Right renal pelvis (tissue), 4 donors: ENCODE measurements at regions not wholly inside any gene's neighbourhood (a gene's known extent, or its start where the extent isn't known, plus 50 kb on each side); places are given as distances from the start of the nearest gene placed in this dataset.
"Not testable (repeated sequence)": the region's sequence is repeated elsewhere in the genome, so short reads cannot be mapped to it uniquely, and the experiment has no call there.

ENCODE experiments used
- DNase-seq, 4 donors: peaks; one replicate each; pipeline ENCODE4 v3.0.0-alpha.2; 2013; ENCODE audit warnings: low read depth in 4 of 4, low spot score in 3 of 4, missing footprints in 1 of 4

GRCh38 chr18:22691946-22692710, 241.0 kb upstream of the RBBP8 start:
- DNase-seq: no peak

- DNase-seq: no peak
These were observed 238.2 kb upstream of the RBBP8 start for GRCh38 chr18:22694954-22695353.

- DNase-seq: no peak
These were observed 237.5 kb upstream of the RBBP8 start for GRCh38 chr18:22695674-22696073.

GRCh38 chr18:22697561-22697960, 235.6 kb upstream of the RBBP8 start:
- DNase-seq: no peak

- no peak for DNase-seq
These were observed 234.4 kb upstream of the RBBP8 start for GRCh38 chr18:22698711-22699110.

GRCh38 chr18:22699629-22700028, 233.5 kb upstream of the RBBP8 start:
- no peak for DNase-seq

- DNase-seq: no peak
These were observed 232.2 kb upstream of the RBBP8 start for GRCh38 chr18:22700920-22701319.

GRCh38 chr18:22701326-22701725, 231.8 kb upstream of the RBBP8 start:
- DNase-seq: no peak

- DNase-seq: no peak
These were observed 231.3 kb upstream of the RBBP8 start for GRCh38 chr18:22701795-22702194.

GRCh38 chr18:22702806-22703205, 230.3 kb upstream of the RBBP8 start:
- DNase-seq: no peak

GRCh38 chr18:22703883-22704585, 229.1 kb upstream of the RBBP8 start:
- DNase-seq: no peak

- DNase-seq: no peak
These were observed 228.6 kb upstream of the RBBP8 start for GRCh38 chr18:22704586-22704918.

- no peak for DNase-seq
These were observed 227.8 kb upstream of the RBBP8 start for GRCh38 chr18:22705328-22705727.

- DNase-seq: not testable (repeated sequence)
These were observed 227.1 kb upstream of the RBBP8 start for GRCh38 chr18:22706025-22706424.

- no peak for DNase-seq
These were observed 223.7 kb upstream of the RBBP8 start for GRCh38 chr18:22709288-22710060.

- DNase-seq: no peak
These were observed 222.4 kb upstream of the RBBP8 start for GRCh38 chr18:22710673-22711191.

- no peak for DNase-seq
These were observed 221.9 kb upstream of the RBBP8 start for GRCh38 chr18:22711192-22711685.

GRCh38 chr18:22713511-22713910, 219.6 kb upstream of the RBBP8 start:
- no peak for DNase-seq

GRCh38 chr18:22717536-22717935, 215.6 kb upstream of the RBBP8 start:
- DNase-seq: not testable (repeated sequence)

- no peak for DNase-seq
These were observed 209.9 kb upstream of the RBBP8 start for GRCh38 chr18:22723221-22723620.

- peak in 1 of 4 donors; percentile 40 for DNase-seq
These were observed 209.4 kb upstream of the RBBP8 start for GRCh38 chr18:22723773-22724172.
